Lower lobe of right lung (tissue), 2 donors: ENCODE measurements at regions not wholly inside any gene's neighbourhood (a gene's known extent, or its start where the extent isn't known, plus 50 kb on each side); places are given as distances from the start of the nearest gene placed in this dataset.

Experiments
- ATAC-seq, 2 donors: fragments of 200-7000 bp; cut with Tn5 transposase; one replicate each; pipeline ENCODE4 v1.9.1; 2020 to 2022; ENCODE audit warnings: mild to moderate bottlenecking in 2 of 2, moderate library complexity in 2 of 2
- DNase-seq: peaks from one replicate; pipeline ENCODE4 v3.0.0-alpha.2; 2020
- H3K27ac ChIP-seq: fragments of 200-600 bp; one replicate; pipeline ENCODE4 v1.8.0; 2022
- H3K27me3 ChIP-seq: fragments of 200-600 bp; one replicate; pipeline ENCODE4 v1.8.0; 2022; ENCODE audit warnings: low read depth
- H3K36me3 ChIP-seq: fragments of 200-600 bp; one replicate; pipeline ENCODE4 v1.8.0; 2022; ENCODE audit warnings: mild to moderate bottlenecking
- H3K4me1 ChIP-seq: fragments of 200-600 bp; one replicate; pipeline ENCODE4 v1.8.0; 2022
- H3K4me3 ChIP-seq: fragments of 200-600 bp; one replicate; pipeline ENCODE4 v1.8.0; 2022; ENCODE audit warnings: mild to moderate bottlenecking
- H3K9me3 ChIP-seq: fragments of 200-600 bp; one replicate; pipeline ENCODE4 v1.8.0; 2022
- CTCF ChIP-seq: fragments of 200-600 bp; IDR thresholded peaks from one replicate; pipeline ENCODE4 v1.8.0; 2022; ENCODE audit warnings: antibody characterized with exemption, mild to moderate bottlenecking
- intact Hi-C: fragments of 100-400 bp; cut with DNase I; formaldehyde crosslinking; loops from one replicate; pipeline ENCODE4 v1.11.0; 2022
- donor health status: DM: no; HTN: yes; CAD: no; lungs with severe emphysema.

GRCh38 chr2:145723872-145724271 lies 1204.0 kb upstream of the ZEB2 start:
- no peaks in the 10 kb centered on the region for H3K9me3 ChIP-seq
- TF ChIP-seq CTCF: no peak
- no peak overlapping the region for H3K27ac ChIP-seq
- H3K27me3 ChIP-seq: no peaks in the 10 kb centered on the region
- no peaks in the 10 kb centered on the region for H3K36me3 ChIP-seq
- ATAC-seq (no peak), DNase-seq (no peak)
- no peaks in the 10 kb centered on the region for H3K4me1 ChIP-seq
- intact Hi-C loops: no loop called here
- H3K4me3 ChIP-seq: no peak overlapping the region

GRCh38 chr2:145721681-145722080 lies 1201.8 kb upstream of the ZEB2 start:
- Histone ChIP-seq H3K4me1 (no peaks in the 10 kb centered on the region), H3K27ac (no peak overlapping the region), H3K36me3 (no peaks in the 10 kb centered on the region), H3K27me3 (no peaks in the 10 kb centered on the region), H3K4me3 (no peak overlapping the region), H3K9me3 (no peaks in the 10 kb centered on the region)
- no peak for ATAC-seq
- no peak for TF ChIP-seq CTCF
- intact Hi-C loops: no loop called here
- DNase-seq: no peak

DNA sequence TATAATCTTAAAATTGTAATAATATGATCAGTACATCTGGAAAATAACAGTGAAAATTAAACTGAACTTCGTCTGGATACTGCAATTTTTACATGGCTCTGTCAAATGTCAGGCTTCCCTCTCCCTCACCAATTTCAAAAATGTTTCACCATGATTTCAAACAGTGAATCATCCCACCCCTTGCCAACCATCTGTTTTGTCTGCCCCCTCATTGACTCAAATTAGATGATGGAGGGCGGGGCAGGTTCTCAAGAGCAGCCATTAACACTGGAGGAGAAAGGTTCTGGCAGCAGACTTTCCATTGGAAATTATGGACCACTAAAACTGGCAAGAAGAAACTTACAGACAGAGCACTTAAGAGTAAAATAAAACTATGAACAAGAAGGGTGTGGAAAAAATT lies 1195.7 kb upstream of the ZEB2 start:
- Histone ChIP-seq H3K27me3 (no peaks in the 10 kb centered on the region), H3K27ac (no peak overlapping the region), H3K36me3 (no peaks in the 10 kb centered on the region), H3K4me1 (no peaks in the 10 kb centered on the region), H3K9me3 (no peaks in the 10 kb centered on the region), H3K4me3 (no peak overlapping the region)
- no peak for DNase-seq
- TF ChIP-seq CTCF: no peak
- ATAC-seq: no peak
- intact Hi-C loops: no loop called here

- no peaks in the 10 kb centered on the region for H3K4me1 ChIP-seq
- H3K27ac ChIP-seq: no peak overlapping the region
- ATAC-seq (no peak), DNase-seq (no peak)
- no peaks in the 10 kb centered on the region for H3K36me3 ChIP-seq
- H3K9me3 ChIP-seq: peaks cover 3% of the 10 kb centered on the region
- intact Hi-C loops: no loop called here
- no peak for TF ChIP-seq CTCF
- no peak overlapping the region for H3K4me3 ChIP-seq
- H3K27me3 ChIP-seq: no peaks in the 10 kb centered on the region
Observed at GRCh38 chr2:145710303-145710702, 1190.4 kb upstream of the ZEB2 start.

DNA sequence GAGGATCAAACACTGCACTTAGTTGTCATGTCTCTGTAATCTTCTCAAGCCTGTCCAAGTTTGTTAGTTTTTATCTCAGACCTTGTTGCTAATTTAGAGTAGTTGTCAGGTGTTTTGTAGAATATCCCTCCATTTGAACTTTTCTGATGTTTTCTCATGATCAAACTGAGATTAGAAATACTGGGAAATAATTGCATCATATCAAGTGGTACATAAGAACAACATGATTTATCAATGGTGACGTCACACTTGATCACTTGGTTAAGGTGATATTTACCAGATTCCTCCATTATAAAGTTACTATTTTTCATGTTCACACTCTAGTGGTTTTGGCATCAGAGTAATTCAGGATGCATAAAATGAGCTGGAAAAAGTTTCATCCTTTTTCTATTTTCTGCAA lies 1182.4 kb upstream of the ZEB2 start:
- Histone ChIP-seq H3K27ac (no peak overlapping the region), H3K27me3 (no peaks in the 10 kb centered on the region), H3K36me3 (no peaks in the 10 kb centered on the region), H3K4me1 (no peaks in the 10 kb centered on the region), H3K4me3 (no peak overlapping the region), H3K9me3 (peaks cover 11% of the 10 kb centered on the region)
- TF ChIP-seq CTCF: no peak
- ATAC-seq (no peak), DNase-seq (no peak)
- intact Hi-C loops: no loop called here

DNA sequence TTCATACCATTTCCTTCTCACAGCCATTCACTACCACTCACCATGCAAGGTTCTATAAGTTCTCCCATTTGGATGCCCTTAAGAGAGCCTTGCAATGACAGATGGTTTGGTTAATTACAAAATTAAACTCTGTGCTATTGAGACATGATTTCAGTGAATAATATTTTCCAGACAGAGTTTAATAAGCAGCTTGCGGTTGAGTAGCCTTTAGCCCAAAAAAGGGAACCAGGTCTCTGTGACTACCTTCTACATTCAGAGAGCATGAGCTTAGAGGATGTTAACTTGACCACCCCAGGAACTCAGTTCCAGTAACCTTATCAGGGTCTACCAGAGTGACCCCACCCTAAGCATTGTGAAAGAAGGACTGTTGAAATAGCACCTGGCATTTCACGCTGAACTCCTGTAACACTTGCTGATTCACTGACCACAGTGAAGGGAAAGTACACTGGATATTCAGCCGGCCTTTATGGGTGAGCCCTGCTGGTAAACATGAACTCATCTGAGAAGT lies 1173.1 kb upstream of the ZEB2 start:
- no peak for TF ChIP-seq CTCF
- intact Hi-C loops: no loop called here
- Histone ChIP-seq H3K4me3 (no peak overlapping the region), H3K4me1 (peaks cover 3% of the 10 kb centered on the region), H3K27ac (no peak overlapping the region), H3K9me3 (no peaks in the 10 kb centered on the region), H3K36me3 (no peaks in the 10 kb centered on the region), H3K27me3 (no peaks in the 10 kb centered on the region)
- DNase-seq (no peak), ATAC-seq (peak; percentile 80 to 91)
